Suprapubic skin (tissue), 4 donors: ENCODE measurements at regions not wholly inside any gene's neighbourhood (a gene's known extent, or its start where the extent isn't known, plus 50 kb on each side); places are given as distances from the start of the nearest gene placed in this dataset.
"Not testable (repeated sequence)": the region's sequence is repeated elsewhere in the genome, so short reads cannot be mapped to it uniquely, and the experiment has no call there.

Experiments
- DNase-seq, 2 donors: peaks; one replicate each; pipeline ENCODE4 v3.0.0-alpha.2; 2019; ENCODE audit warnings: low spot score in 2 of 2
- H3K27ac ChIP-seq: fragments of 200-600 bp; sonication (generic); one replicate; pipeline ENCODE4 v1.5.1; 2019
- H3K27me3 ChIP-seq: fragments of 200-600 bp; sonication (generic); one replicate; pipeline ENCODE4 v1.5.1; 2019
- H3K36me3 ChIP-seq: fragments of 200-600 bp; sonication (generic); one replicate; pipeline ENCODE4 v1.5.1; 2019
- H3K4me1 ChIP-seq: fragments of 200-600 bp; sonication (generic); one replicate; pipeline ENCODE4 v1.5.1; 2019
- H3K4me3 ChIP-seq: fragments of 200-600 bp; sonication (generic); one replicate; pipeline ENCODE4 v1.5.1; 2019; ENCODE audit warnings: mild to moderate bottlenecking
- H3K9me3 ChIP-seq: fragments of 200-600 bp; sonication (generic); one replicate; pipeline ENCODE4 v1.5.1; 2019
- EP300 ChIP-seq: sonication (generic); formaldehyde crosslinking; IDR thresholded peaks from one replicate; pipeline ENCODE4 v1.6.1; 2017; ENCODE audit warnings: antibody characterized with exemption
- POLR2A ChIP-seq, 2 donors: fragments of 450-650 bp; IDR thresholded peaks; one replicate each; pipeline ENCODE4 v1.6.1; 2017; ENCODE audit warnings: antibody characterized with exemption in 2 of 2, mild to moderate bottlenecking in 2 of 2, moderate library complexity in 2 of 2
- POLR2AphosphoS5 ChIP-seq, 3 donors: sonication (generic); formaldehyde crosslinking; IDR thresholded peaks; one replicate each; pipeline ENCODE4 v1.6.1; 2017; ENCODE audit warnings: antibody characterized with exemption in 3 of 3
- WGBS: methylation state at CpG from one replicate; pipeline ENCODE4 v1.1.5; 2018; 5-methylcytosine and 5-hydroxymethylcytosine counted together
- TF ChIP-seq, protein P1 (sequence below), 2 donors: fragments of 200-600 bp in 1 of 2; fragments of 450-650 bp in 1 of 2; sonication (generic) in 1 of 2; IDR thresholded peaks; one replicate each; pipeline ENCODE4 v1.5.1; 2016 to 2019; ENCODE audit warnings: antibody characterized with exemption in 2 of 2, mild to moderate bottlenecking in 1 of 2, moderate library complexity in 1 of 2

DNA sequence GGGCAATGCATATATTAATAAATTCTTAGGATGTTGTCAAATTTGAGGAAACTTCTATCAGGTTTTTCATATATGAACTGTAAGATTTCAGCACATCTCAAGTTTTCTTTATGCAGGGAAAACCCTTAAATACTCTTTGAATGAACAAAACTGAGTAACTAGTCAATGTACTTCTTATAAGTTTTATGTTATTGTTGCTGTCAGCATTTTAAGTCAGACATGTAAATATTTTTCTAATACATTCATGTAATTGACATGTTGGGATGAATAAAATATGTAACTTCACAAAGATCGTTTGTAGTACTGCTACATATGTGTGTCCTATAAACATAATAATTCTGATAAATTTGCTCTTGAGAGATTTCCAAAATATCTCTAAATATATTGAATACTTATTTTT lies 109.6 kb downstream of the BMP4 start:
- 82% methylated on average over 1 of the region's 1 CpG for WGBS
- TF ChIP-seq POLR2A (IDR thresholded peaks at IDR 0.05) = no peak

DNA sequence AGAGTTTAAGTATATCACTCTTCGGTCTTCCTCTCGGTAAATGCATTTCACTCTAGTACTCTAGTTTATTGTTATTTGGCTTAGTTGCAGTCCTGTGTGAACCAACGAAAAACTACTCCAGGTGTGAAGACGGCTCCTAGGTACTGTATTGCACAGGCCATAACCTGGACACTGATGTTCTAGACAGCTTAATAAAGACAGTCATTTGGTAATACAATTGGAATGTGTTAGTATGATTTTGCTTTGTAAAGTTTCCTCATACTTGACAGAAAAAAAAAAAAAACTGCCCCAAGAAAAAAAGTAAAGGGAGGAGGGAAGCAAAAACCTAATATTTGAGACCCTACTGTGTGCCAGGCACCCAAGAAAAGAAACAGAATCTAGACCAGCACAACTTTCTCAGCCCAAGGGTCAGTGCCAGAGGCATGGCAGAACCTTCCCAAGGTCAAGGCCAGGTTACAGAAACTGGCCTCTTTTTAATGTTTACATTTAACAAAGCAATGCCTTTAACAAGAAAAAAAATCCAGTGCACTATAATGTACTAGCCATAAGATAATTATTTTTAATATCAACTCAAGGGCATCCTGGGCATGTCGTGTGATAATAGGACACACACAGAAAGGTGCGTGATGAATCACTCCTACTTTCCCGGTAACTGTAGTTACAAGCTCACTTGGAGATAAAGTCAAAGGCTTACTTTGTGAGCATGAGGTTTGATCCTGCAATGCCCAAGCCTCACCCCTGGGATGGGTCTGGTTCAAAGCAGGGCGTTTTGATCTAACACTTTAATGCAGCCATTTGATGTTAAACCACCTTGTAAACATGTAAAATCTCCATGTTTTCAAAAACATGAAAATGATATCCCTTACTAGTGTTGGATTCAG lies 110.6 kb downstream of the BMP4 start:
- 81% methylated on average over 8 of the region's 8 CpGs for WGBS

More for the DNA sequence above, 109.6 kb downstream of the BMP4 start:
- Histone ChIP-seq H3K27ac (no peak overlapping the region), H3K4me3 (no peak overlapping the region), H3K9me3 (no peaks in the 10 kb centered on the region), H3K4me1 (no peaks in the 10 kb centered on the region), H3K36me3 (no peaks in the 10 kb centered on the region), H3K27me3 (no peaks in the 10 kb centered on the region)
- DNase-seq = no peak

GRCh38 chr14:53842938-53843337 lies 113.7 kb downstream of the BMP4 start:
- Histone ChIP-seq H3K27me3 (no peaks in the 10 kb centered on the region), H3K4me3 (no peak overlapping the region), H3K27ac (no peak overlapping the region), H3K36me3 (no peaks in the 10 kb centered on the region), H3K9me3 (no peaks in the 10 kb centered on the region), H3K4me1 (no peaks in the 10 kb centered on the region)
- no peak for TF ChIP-seq POLR2AphosphoS5 (IDR thresholded peaks at IDR 0.05)
- no peak for TF ChIP-seq EP300
- TF ChIP-seq, protein P1, sequence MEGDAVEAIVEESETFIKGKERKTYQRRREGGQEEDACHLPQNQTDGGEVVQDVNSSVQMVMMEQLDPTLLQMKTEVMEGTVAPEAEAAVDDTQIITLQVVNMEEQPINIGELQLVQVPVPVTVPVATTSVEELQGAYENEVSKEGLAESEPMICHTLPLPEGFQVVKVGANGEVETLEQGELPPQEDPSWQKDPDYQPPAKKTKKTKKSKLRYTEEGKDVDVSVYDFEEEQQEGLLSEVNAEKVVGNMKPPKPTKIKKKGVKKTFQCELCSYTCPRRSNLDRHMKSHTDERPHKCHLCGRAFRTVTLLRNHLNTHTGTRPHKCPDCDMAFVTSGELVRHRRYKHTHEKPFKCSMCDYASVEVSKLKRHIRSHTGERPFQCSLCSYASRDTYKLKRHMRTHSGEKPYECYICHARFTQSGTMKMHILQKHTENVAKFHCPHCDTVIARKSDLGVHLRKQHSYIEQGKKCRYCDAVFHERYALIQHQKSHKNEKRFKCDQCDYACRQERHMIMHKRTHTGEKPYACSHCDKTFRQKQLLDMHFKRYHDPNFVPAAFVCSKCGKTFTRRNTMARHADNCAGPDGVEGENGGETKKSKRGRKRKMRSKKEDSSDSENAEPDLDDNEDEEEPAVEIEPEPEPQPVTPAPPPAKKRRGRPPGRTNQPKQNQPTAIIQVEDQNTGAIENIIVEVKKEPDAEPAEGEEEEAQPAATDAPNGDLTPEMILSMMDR (IDR thresholded peaks at IDR 0.05) = no peak
- TF ChIP-seq POLR2A (IDR thresholded peaks at IDR 0.05) = no peak
- 62% methylated on average over 4 of the region's 4 CpGs for WGBS
- no peak for DNase-seq

More for the DNA sequence above, 110.6 kb downstream of the BMP4 start:
- H3K36me3 ChIP-seq = no peaks in the 10 kb centered on the region
- H3K4me3 ChIP-seq = no peak overlapping the region
- no peak for DNase-seq
- H3K9me3 ChIP-seq = no peaks in the 10 kb centered on the region
- no peaks in the 10 kb centered on the region for H3K27me3 ChIP-seq
- TF ChIP-seq, protein P1 (IDR thresholded peaks at IDR 0.05) = no peak
- TF ChIP-seq POLR2AphosphoS5 (IDR thresholded peaks at IDR 0.05) (no peak), EP300 (no peak)
- no peaks in the 10 kb centered on the region for H3K4me1 ChIP-seq
- no peak overlapping the region for H3K27ac ChIP-seq

- WGBS = 80% methylated on average over 3 of the region's 3 CpGs
- Histone ChIP-seq H3K4me3 (no peak overlapping the region), H3K27ac (no peak overlapping the region), H3K36me3 (no peaks in the 10 kb centered on the region), H3K27me3 (no peaks in the 10 kb centered on the region), H3K9me3 (no peaks in the 10 kb centered on the region), H3K4me1 (no peaks in the 10 kb centered on the region)
- TF ChIP-seq POLR2A (IDR thresholded peaks at IDR 0.05) (no peak), EP300 (no peak), POLR2AphosphoS5 (IDR thresholded peaks at IDR 0.05) (no peak)
- TF ChIP-seq, protein P1 (IDR thresholded peaks at IDR 0.05) = no peak
- DNase-seq = no peak
These were observed 115.2 kb downstream of the BMP4 start for GRCh38 chr14:53841109-53842099.

DNA sequence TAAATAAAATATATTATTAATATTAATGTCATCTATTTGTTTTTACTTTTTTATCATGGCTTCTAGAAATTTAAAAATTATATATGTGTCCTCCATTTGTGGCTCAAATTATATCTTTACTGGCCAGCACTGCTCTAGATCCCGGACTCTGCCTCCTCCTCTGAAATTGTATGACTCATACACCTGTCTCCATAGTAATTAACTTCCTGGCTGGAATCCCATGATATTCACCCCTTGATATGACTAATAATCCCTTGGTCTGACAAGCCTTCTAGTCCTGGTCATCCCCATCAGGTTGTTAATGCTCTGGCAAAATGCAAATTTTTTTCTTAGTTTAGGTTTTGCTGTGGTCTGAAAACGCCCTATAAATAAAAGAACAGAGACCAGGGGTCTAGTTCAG lies 116.2 kb downstream of the BMP4 start:
- no peak for DNase-seq
- Histone ChIP-seq H3K27ac (no peak overlapping the region), H3K4me3 (no peak overlapping the region), H3K4me1 (no peaks in the 10 kb centered on the region), H3K27me3 (no peaks in the 10 kb centered on the region), H3K36me3 (no peaks in the 10 kb centered on the region), H3K9me3 (no peaks in the 10 kb centered on the region)
- TF ChIP-seq POLR2AphosphoS5 (IDR thresholded peaks at IDR 0.05) (no peak), POLR2A (IDR thresholded peaks at IDR 0.05) (no peak)
- 68% methylated on average over 2 of the region's 2 CpGs for WGBS

- DNase-seq = no peak
- 82% methylated on average over 4 of the region's 4 CpGs for WGBS
- Histone ChIP-seq H3K27me3 (no peaks in the 10 kb centered on the region), H3K4me3 (no peak overlapping the region), H3K36me3 (no peaks in the 10 kb centered on the region), H3K9me3 (no peaks in the 10 kb centered on the region), H3K27ac (no peak overlapping the region), H3K4me1 (no peaks in the 10 kb centered on the region)
- TF ChIP-seq EP300 = no peak
- TF ChIP-seq, protein P1 (IDR thresholded peaks at IDR 0.05) = no peak
These were observed 118.3 kb downstream of the BMP4 start for GRCh38 chr14:53838374-53838773.

DNA sequence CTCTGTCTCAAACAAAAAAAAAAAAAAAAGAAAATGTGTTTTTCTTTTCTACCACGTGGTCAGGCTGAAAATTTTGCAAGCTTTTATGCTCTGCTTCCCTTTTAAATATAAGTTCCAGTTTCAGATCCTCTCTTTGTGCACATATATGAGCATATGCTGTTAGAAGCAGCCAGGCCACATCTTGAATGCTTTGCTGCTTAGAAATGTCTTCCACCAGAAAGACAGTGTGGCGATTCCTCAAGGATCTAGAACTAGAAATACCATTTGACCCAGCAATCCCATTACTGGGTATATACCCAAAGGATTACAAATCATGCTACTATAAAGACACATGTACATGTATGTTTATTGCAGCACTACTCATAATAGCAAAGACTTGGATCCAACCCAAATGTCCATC lies 119.0 kb downstream of the BMP4 start:
- DNase-seq, H3K9me3 ChIP-seq, H3K4me3 ChIP-seq, H3K4me1 ChIP-seq, H3K36me3 ChIP-seq, H3K27me3 ChIP-seq, H3K27ac ChIP-seq: not testable (repeated sequence)
- 91% methylated on average over 2 of the region's 2 CpGs for WGBS
